DOHH2 (cell line): ENCODE measurements at regions not wholly inside any gene's neighbourhood (a gene's known extent, or its start where the extent isn't known, plus 50 kb on each side); places are given as distances from the start of the nearest gene placed in this dataset.

Experiments
- H3F3A ChIP-seq: fragments of 200-600 bp; sonication (generic), shearing (Covaris generic); 2 replicates; pipeline ENCODE4 v1.6.0; 2016; ENCODE audit warnings: antibody characterized with exemption, mild to moderate bottlenecking; ENCODE audit not compliant: control insufficient read depth, insufficient read depth
- H3K27ac ChIP-seq: fragments of 200-600 bp; sonication (generic); 2 replicates; pipeline ENCODE4 v1.5.1; 2014; ENCODE audit warnings: low read depth, mild to moderate bottlenecking, low read length, moderate library complexity
- H3K27me3 ChIP-seq: fragments of 200-600 bp; sonication (generic); 2 replicates; pipeline ENCODE4 v1.6.1; 2014; ENCODE audit warnings: mild to moderate bottlenecking, low read length, mixed read lengths; ENCODE audit not compliant: control insufficient read depth
- H3K36me3 ChIP-seq: fragments of 200-600 bp; sonication (generic); 2 replicates; pipeline ENCODE4 v1.6.1; 2014; ENCODE audit warnings: mild to moderate bottlenecking, low read length, moderate library complexity, mixed read lengths; ENCODE audit not compliant: control insufficient read depth
- H3K4me1 ChIP-seq: fragments of 200-600 bp; sonication (generic); 2 replicates; pipeline ENCODE4 v1.6.1; 2014; ENCODE audit warnings: mild to moderate bottlenecking, low read length, mixed read lengths; ENCODE audit not compliant: control insufficient read depth
- H3K4me2 ChIP-seq: fragments of 200-600 bp; sonication (generic); 2 replicates; pipeline ENCODE4 v1.6.0; 2014; ENCODE audit warnings: mild to moderate bottlenecking, low read length, moderate library complexity
- H3K4me3 ChIP-seq: fragments of 200-600 bp; sonication (generic); 2 replicates; pipeline ENCODE4 v1.5.1; 2014; ENCODE audit warnings: mild to moderate bottlenecking, low read length, mixed read lengths
- H3K79me2 ChIP-seq: fragments of 200-600 bp; sonication (generic); 2 replicates; pipeline ENCODE4 v1.6.1; 2014; ENCODE audit warnings: mild to moderate bottlenecking, low read length, mixed read lengths; ENCODE audit not compliant: control insufficient read depth
- H3K9me2 ChIP-seq: fragments of 200-600 bp; sonication (generic); replicated peaks from 2 replicates; pipeline ENCODE4 v1.6.1; 2014; ENCODE audit warnings: mild to moderate bottlenecking, low read length, mixed read lengths; ENCODE audit not compliant: control insufficient read depth
- H3K9me3 ChIP-seq: fragments of 200-600 bp; sonication (generic); 2 replicates; pipeline ENCODE4 v1.6.1; 2014; ENCODE audit warnings: antibody characterized with exemption, low read length, mixed read lengths; ENCODE audit not compliant: control insufficient read depth, insufficient read depth
- H4K20me1 ChIP-seq: fragments of 200-600 bp; sonication (generic); 2 replicates; pipeline ENCODE4 v1.6.0; 2014; ENCODE audit warnings: low read depth, mild to moderate bottlenecking, antibody characterized with exemption, low read length, moderate library complexity; ENCODE audit not compliant: control insufficient read depth, insufficient read depth
- CTCF ChIP-seq: fragments of 200-600 bp; sonication (generic); IDR thresholded peaks from one replicate; pipeline ENCODE4 v1.5.1; 2014; ENCODE audit warnings: antibody characterized with exemption, mild to moderate bottlenecking, low read depth, low read length; ENCODE audit not compliant: poor library complexity, severe bottlenecking
- EZH2phosphoT487 ChIP-seq: fragments of 200-600 bp; sonication (generic); IDR thresholded peaks from 2 replicates; pipeline ENCODE4 v1.6.1; 2017; ENCODE audit warnings: borderline replicate concordance, mild to moderate bottlenecking, antibody characterized with exemption, low read length, moderate library complexity, mixed read lengths

DNA sequence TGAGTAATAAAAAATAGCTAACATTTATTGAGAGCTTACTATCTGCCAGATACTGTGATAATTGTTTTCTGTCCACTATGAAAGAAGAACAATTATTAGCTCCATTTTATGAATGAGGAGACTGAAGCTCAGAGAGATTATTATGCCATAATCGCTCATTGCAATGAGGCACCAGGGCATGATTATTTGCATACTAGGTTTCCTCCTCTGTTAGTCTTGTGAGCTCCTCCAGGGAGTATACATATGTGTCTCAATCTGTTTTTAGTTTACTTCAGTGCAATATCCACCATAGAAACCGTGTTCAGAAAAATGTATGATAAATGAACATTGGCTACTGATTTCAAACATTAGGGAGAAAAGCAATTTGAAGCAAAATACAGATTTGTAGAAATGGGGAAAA lies 139.4 kb upstream of the OTUD4 start:
- Histone ChIP-seq H3K9me2 (no peaks in the 10 kb centered on the region), H3K36me3 (no peaks in the 10 kb centered on the region), H3K27me3 (no peaks in the 10 kb centered on the region), H3K4me2 (no peak overlapping the region), H3K4me3 (no peak overlapping the region), H3K9me3 (no peaks in the 10 kb centered on the region), H3K4me1 (peaks cover 4% of the 10 kb centered on the region; the same call in 1 of the 2 replicates), H4K20me1 (no peaks in the 10 kb centered on the region), H3K27ac (no peak overlapping the region), H3K79me2 (no peaks in the 10 kb centered on the region), H3F3A (no peaks in the 10 kb centered on the region)
- TF ChIP-seq EZH2phosphoT487: no peak
- TF ChIP-seq CTCF: no peak

GRCh38 chr4:145316897-145317574 lies 136.6 kb upstream of the OTUD4 start:
- no peak overlapping the region for H3K27ac ChIP-seq
- H4K20me1 ChIP-seq: no peaks in the 10 kb centered on the region

DNA sequence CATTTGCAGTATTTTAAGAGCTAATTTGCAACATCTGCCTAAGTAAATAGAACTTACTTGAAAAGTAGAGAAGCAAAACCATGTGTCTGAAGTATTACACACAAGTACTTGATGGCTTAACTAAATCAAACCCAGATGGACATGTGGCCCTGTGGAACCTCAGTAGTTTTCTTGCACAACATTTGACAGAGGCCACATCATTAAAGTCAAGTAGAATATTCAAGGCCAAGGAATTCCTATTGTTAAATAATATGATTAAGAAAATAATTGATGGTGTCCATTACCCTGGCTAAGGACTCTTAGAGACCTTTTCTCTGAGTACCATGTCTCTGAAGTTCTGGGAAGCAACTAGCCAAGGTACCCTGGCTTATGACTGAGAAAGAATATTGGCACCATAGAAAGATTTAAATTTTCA lies 135.4 kb upstream of the OTUD4 start:
- Histone ChIP-seq H4K20me1 (no peaks in the 10 kb centered on the region), H3K4me1 (peaks cover 4% of the 10 kb centered on the region; the same call in 1 of the 2 replicates), H3K36me3 (no peaks in the 10 kb centered on the region), H3K27me3 (no peaks in the 10 kb centered on the region), H3K79me2 (no peaks in the 10 kb centered on the region), H3K4me2 (no peak overlapping the region), H3K9me3 (no peaks in the 10 kb centered on the region), H3K27ac (no peak overlapping the region), H3K4me3 (no peak overlapping the region), H3F3A (no peaks in the 10 kb centered on the region), H3K9me2 (no peaks in the 10 kb centered on the region)
- TF ChIP-seq CTCF: no peak
- TF ChIP-seq EZH2phosphoT487: no peak

More at GRCh38 chr4:145316897-145317574, 136.6 kb upstream of the OTUD4 start:
- H3K4me3 ChIP-seq: no peak overlapping the region
- no peak overlapping the region for H3K4me2 ChIP-seq
- H3K36me3 ChIP-seq: no peaks in the 10 kb centered on the region
- H3K4me1 ChIP-seq: peaks cover 4% of the 10 kb centered on the region; the same call in 1 of the 2 replicates
- TF ChIP-seq EZH2phosphoT487 (no peak), CTCF (no peak)
- no peaks in the 10 kb centered on the region for H3F3A ChIP-seq
- no peaks in the 10 kb centered on the region for H3K27me3 ChIP-seq
- no peaks in the 10 kb centered on the region for H3K9me3 ChIP-seq
- no peaks in the 10 kb centered on the region for H3K9me2 ChIP-seq
- H3K79me2 ChIP-seq: no peaks in the 10 kb centered on the region
